OCI-LY3 (cell line): ENCODE measurements at regions not wholly inside any gene's neighbourhood (a gene's known extent, or its start where the extent isn't known, plus 50 kb on each side); places are given as distances from the start of the nearest gene placed in this dataset.

Experiments
- CTCF ChIP-seq: fragments of 200-600, 300-600 bp; sonication (generic); IDR thresholded peaks from 2 replicates; pipeline ENCODE4 v1.5.1; 2014; ENCODE audit warnings: antibody characterized with exemption, low read length, low read depth
- EZH2phosphoT487 ChIP-seq: fragments of 200-600 bp; shearing (Covaris generic); IDR thresholded peaks from 2 replicates; pipeline ENCODE4 v1.6.1; 2018; ENCODE audit warnings: antibody characterized with exemption, mixed run types, low read depth

- TF ChIP-seq CTCF (no peak), EZH2phosphoT487 (no peak)
These were observed 357.5 kb downstream of the TLE4 start for GRCh38 chr9:79929285-79929684.
